Stimulated activated CD4-positive, alpha-beta T cell treated with anti-CD3 and anti-CD28 coated beads, Interleukin-1b, Interleukin-23, amount 100 ng/mL, for 4 hours (primary cell): ENCODE measurements at regions not wholly inside any gene's neighbourhood (a gene's known extent, or its start where the extent isn't known, plus 50 kb on each side); places are given as distances from the start of the nearest gene placed in this dataset.
"Not testable (repeated sequence)": the region's sequence is repeated elsewhere in the genome, so short reads cannot be mapped to it uniquely, and the experiment has no call there.

Experiments used
- DNase-seq, 2 donors: peaks; one replicate each; pipeline ENCODE4 v3.0.0-alpha.2; 2020; ENCODE audit warnings: low read depth in 2 of 2

GRCh38 chr21:38913893-38914527 lies 108.3 kb downstream of the ETS2 start:
- no peak for DNase-seq

DNA sequence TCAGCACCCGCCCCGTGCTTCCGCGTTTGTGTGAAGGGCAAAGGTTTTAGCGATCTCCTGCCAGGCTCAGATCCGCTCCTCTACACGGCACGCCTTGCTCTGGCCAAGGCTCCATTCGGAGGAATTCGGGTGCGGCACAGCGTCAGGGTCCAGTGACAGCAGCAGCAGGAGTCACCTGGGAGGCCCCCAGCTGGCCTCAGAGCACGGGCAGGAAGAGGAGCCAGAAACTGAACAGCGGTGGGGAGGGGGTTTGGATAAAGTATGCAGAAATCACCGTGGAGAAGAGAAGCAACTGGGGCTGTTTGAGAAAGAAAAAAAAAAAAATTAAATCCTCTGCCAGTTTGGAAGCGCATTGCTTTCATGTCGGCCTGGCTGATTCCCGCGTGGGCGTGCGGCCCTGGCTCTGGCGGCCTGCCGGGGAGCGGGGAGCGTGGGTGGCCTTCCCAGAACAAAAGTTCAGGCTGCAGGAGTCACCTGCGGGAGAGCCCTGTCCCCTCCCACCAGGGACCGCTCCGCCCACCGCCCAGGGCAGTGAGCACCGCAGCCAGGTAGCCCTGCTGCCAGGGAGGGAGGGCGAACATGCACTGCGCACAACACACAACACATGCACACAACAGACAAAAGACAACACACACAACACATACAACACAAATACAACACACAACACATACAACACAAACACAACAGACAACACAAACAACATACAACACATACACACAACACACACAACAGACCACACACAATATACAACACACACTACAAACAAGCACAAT lies 107.6 kb downstream of the ETS2 start:
- DNase-seq = no peak

DNA sequence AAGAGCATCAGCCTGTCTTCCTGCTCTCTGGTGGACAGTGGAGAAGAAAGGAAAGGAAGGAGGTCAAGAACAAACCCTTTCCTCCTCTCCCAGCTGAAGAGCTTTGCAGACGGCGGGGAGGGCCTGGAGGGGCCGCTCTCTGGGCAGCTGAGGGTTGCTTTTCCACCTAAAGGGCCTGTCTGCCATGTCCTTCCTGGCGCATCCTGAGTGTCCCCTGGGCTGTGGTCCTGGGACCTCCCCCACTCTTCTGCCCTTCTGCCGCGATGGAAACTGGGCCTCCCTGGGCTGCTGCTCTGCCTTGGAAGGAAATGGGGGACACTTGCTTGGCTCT lies 107.0 kb downstream of the ETS2 start:
- no peak for DNase-seq

GRCh38 chr21:38912102-38912629 lies 106.4 kb downstream of the ETS2 start:
- no peak for DNase-seq

- no peak for DNase-seq
These were observed 105.9 kb downstream of the ETS2 start for GRCh38 chr21:38911484-38912101.

GRCh38 chr21:38910390-38911067 lies 104.8 kb downstream of the ETS2 start:
- no peak for DNase-seq

DNA sequence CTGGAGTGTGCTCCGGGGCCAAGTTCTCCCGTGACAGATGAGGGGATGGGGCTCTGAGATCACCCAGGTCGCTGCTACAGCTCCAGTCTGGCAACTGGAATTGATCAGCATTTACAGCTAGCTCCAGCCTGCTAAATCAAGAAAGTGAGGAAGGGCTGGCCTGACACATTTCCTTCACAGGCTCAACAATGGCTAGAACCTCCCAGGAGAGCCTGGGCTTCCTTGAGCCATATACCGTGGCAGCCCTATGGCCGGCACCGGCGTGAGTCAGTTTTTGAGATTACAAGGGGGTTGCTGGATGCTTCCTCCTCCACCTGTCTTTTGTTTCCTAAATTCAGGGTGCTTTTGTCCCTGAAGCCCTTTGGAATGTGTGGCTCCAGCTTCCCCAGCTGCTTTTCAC lies 104.2 kb downstream of the ETS2 start:
- DNase-seq = no peak

DNA sequence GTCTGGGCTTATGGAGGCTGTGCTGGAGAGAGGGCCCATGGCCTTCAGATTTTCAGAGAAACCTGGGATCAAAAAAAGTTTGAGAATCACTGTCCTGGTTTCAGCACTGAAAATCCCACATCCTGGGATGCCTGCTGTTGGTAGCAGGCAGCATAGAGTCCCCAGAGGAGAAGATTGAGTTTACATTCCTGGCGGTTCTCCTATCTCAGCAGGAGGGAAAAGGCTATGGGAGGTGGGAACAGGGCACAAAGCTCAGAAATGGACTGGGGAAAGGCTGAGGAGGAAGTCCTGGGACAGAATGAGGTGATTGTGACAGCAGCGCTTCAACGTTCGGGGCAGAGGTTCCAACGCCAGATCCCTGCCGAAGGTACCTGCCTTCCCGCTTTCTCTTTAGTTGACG lies 103.4 kb downstream of the ETS2 start:
- DNase-seq = no peak

DNA sequence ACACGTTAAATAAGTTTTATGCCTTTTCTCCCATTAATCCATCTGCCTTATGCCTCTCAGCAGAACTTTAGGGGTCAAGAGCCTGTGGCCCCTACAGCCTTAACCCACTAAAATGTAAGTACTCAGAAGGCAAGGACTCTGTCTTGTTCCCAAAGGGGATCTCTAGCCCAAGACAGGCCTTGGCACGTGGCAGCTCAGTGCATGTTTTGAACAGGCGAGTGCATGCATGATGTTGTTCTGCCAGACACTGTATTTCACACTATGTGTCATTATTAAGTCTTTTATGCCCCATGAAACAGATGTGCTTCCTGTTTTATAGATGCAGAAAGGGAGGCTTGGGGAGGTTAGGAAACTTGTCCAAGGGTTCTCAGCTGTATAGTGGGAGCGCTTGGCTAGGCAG lies 102.8 kb downstream of the ETS2 start:
- no peak for DNase-seq

DNA sequence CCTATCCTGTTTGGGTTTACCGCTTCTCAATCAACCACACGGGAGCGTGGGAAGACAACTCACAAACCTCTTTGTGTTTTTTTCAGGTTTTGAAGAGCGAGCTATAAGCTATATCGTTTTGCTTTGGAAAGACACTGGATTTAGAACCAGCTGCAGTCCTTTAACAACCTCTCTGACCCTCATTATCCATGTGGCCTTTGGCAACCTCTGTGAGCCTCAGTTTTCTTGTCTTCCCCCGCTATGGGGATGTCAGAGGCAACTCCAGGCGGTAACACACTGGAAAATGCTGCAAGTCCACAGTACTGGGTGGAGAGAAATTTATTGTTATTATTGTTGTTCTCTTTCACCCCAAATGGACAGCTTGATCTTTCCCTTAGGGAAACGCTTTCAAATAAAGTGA lies 100.0 kb downstream of the ETS2 start:
- no peak for DNase-seq

GRCh38 chr21:38905328-38905727 lies 99.6 kb downstream of the ETS2 start:
- DNase-seq = no peak

DNA sequence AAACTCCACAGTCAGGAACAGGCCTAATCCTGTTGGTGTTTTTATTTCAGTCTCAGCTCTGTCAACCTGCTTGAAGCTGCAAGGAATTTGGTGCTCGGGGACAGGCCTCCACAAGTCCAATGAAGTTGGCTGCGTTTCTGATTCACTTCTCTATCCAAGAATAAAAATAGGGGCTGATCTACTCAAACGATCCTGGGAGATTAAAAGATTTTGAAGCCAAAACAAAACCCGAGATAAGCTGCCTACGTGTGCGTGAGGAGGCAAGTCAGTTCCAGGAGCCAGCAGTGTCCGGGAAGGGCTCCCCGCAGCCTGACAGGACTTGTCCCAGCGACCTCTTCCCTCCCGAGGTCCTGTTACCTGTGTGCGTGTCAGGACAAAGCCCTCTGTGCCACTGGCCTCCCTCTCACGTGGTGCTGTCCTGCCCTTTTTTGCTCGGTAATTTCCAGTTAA lies 98.0 kb downstream of the ETS2 start:
- no peak for DNase-seq

DNA sequence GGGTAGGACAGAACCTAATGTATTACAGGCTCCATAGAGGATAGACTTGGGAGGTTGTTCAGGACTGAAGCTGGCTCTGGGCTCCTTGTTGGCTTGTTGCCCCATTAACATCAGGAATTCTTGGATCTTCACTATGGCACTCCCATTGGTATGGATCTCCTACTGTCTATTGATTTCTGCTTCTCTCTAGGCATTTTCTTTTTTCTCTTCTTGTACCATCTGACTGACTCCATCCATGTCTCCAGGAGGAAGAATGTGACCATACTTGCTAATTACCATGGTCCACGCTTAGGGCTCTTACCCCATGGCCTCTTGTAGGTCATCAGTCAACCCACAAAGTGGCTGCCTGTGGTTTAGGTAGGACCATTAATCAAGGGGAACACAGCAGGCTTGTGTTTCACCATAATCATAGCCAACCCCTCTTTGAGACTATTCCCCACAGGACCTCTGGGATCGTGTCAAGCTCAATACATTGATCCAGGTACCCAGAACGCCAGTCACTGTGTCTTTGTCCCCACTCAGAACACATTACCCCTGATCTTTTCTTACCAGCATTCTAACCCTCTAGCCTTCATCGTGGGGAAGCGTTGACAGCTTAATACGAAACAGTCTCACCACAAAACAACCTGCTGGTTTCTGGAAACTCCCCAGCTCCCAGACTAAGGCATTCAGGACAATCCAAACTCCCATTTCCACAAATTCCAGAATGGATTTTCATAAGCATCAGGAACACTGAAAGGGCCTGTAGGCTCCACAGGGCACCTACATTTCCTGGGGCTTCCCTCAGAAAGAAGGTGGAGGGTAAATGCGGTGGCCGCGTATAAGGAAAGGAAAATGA lies 97.1 kb downstream of the ETS2 start:
- DNase-seq = no peak

GRCh38 chr21:38900499-38900898 lies 94.8 kb downstream of the ETS2 start:
- no peak for DNase-seq

DNA sequence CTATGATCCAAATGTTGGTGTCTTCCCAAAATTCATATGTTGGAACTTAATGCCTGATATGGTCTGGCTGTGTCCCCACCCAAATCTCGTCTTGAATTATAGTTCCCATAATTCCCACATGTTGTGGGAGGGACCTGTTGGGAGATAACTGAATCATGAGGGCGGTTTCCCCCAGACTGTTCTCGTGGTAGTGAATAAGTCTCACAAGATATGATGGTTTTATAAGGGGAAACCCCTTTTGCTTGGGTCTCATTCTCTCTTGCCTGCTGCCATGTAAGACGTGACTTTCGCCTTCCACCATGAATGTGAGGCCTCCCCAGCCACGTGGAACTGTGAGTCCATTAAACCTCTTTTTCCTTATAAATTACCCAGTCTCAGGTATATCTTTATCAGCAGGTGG lies 94.3 kb downstream of the ETS2 start:
- not testable (repeated sequence) for DNase-seq

- no peak for DNase-seq
These were observed 93.7 kb downstream of the ETS2 start for GRCh38 chr21:38899277-38899947.

DNA sequence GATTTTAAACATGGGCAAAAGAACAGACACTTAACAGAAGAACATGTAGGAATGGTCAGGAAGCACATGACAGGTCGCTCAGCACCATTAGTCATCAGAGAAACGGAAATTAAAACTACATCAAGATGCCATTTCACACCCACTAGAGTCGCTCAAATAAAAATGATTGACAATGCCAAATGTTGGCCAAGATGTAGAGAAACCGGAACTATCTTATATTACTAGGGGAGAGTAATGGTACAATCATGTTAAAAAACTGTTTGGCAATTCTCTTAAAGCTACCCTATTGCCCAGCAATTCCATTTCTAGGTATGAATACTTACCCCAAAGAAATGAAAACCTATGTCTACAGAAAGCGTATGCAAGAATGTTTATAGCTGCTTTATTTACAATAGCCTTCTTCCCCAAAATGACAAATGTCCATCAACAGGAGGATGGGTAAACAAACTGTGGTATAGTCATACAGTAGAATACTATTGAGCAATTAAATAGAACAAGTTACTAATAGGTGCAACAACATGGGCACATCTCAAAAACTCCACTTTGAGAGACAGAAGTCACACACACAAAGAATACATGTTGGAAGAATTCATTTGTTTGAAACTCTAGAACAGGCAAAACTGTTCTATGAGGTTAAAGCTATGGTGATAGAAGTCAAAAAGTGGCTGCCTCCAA lies 92.8 kb downstream of the ETS2 start:
- DNase-seq = no peak

- DNase-seq = no peak
These were observed 92.0 kb downstream of the ETS2 start for GRCh38 chr21:38897532-38898421.

- no peak for DNase-seq
These were observed 89.2 kb downstream of the ETS2 start for GRCh38 chr21:38894899-38895298.
